ENCODE measurements at regions not wholly inside any gene's neighbourhood (a gene's known extent, or its start where the extent isn't known, plus 50 kb on each side); places are given as distances from the start of the nearest gene placed in this dataset.

DNA sequence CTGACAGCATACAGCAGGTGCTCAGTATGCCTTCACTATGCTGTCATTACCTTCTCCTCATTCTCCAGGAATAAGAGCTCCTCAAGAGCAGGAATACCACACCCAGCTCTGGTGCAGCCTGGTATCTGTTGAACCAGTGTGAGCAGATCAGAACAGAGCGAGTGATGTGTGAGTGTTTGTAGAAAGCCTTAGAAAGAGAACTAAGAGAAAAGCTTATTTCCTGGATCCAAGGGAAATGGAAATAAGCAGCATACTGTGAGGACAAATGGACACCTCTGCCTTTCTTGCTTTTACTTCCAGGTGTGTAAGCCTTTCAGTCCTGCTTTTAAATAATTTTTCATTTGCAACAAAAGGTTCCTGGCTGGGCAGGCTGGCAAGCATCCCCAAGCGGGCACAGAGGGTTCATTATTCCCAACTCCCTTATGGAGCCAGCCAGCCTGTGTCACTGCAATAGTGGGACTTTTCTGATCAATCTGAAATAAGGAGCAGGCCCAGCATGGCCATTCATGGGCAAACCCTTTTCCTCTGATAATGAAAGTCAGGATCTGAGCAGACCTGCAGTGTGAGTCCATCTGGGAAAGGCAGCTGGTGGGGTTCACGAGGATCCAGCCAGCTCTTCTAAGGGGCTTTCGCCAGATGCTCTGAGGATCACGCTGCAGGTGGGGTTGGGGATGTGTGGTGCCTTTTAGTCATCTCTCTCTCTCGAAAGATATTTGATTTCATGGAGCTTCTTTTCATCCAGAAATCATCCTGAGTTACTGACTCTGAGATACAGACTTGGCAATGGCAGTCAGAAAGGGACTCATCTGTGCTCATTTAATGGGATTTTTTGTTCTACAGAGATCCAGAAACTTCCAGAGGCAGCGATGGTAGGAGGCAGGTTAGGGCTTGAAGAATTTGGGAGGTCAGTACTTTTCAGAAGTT, 594.9 kb upstream of the CFAP20DC start:
- H3K27me3 ChIP-seq = no peaks in the 10 kb centered on the region
- H4K20me1 ChIP-seq (ENCODE audit: insufficient read depth, poor library complexity, severe bottlenecking) = no peaks in the 10 kb centered on the region
- DNase-seq (ENCODE audit: low spot score) = no peak
- no peaks in the 10 kb centered on the region for H3K4me1 ChIP-seq (ENCODE audit: insufficient read depth)
- H3K36me3 ChIP-seq (replicated peaks; ENCODE audit: insufficient read depth, low read depth) = no peaks in the 10 kb centered on the region
- H3K9me3 ChIP-seq (ENCODE audit: low read depth) = no peaks in the 10 kb centered on the region
- no peak overlapping the region for H3K27ac ChIP-seq
- no peak overlapping the region for H3K4me2 ChIP-seq
- TF ChIP-seq EZH2phosphoT487 (IDR thresholded peaks at IDR 0.05; ENCODE audit: low read depth, severe bottlenecking, unreplicated experiment) = no peak
- TF ChIP-seq, protein P1, sequence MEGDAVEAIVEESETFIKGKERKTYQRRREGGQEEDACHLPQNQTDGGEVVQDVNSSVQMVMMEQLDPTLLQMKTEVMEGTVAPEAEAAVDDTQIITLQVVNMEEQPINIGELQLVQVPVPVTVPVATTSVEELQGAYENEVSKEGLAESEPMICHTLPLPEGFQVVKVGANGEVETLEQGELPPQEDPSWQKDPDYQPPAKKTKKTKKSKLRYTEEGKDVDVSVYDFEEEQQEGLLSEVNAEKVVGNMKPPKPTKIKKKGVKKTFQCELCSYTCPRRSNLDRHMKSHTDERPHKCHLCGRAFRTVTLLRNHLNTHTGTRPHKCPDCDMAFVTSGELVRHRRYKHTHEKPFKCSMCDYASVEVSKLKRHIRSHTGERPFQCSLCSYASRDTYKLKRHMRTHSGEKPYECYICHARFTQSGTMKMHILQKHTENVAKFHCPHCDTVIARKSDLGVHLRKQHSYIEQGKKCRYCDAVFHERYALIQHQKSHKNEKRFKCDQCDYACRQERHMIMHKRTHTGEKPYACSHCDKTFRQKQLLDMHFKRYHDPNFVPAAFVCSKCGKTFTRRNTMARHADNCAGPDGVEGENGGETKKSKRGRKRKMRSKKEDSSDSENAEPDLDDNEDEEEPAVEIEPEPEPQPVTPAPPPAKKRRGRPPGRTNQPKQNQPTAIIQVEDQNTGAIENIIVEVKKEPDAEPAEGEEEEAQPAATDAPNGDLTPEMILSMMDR (IDR thresholded peaks at IDR 0.05; ENCODE audit: poor library complexity) = no peak
- TF ChIP-seq EZH2 (IDR thresholded peaks at IDR 0.05; ENCODE audit: borderline replicate concordance) = no peak
- WGBS (ENCODE audit: low lambda C conversion rate, missing lambda C conversion rate) = 89% methylated on average over 7 of the region's 7 CpGs
- no peak overlapping the region for H3K4me3 ChIP-seq
- no peaks in the 10 kb centered on the region for H3K9me2 ChIP-seq (replicated peaks; ENCODE audit: insufficient read depth)
- no peak overlapping the region for H2AFZ ChIP-seq
- no peaks in the 10 kb centered on the region for H3K79me2 ChIP-seq

- Histone ChIP-seq H3K9me3 (ENCODE audit: low read depth) (no peaks in the 10 kb centered on the region), H3K4me3 (no peak overlapping the region), H3K36me3 (replicated peaks; ENCODE audit: insufficient read depth, low read depth) (no peaks in the 10 kb centered on the region), H2AFZ (no peak overlapping the region), H3K27ac (no peak overlapping the region), H3K4me1 (ENCODE audit: insufficient read depth) (no peaks in the 10 kb centered on the region), H3K27me3 (no peaks in the 10 kb centered on the region), H3K9me2 (replicated peaks; ENCODE audit: insufficient read depth) (no peaks in the 10 kb centered on the region), H3K4me2 (no peak overlapping the region), H3K79me2 (no peaks in the 10 kb centered on the region), H4K20me1 (ENCODE audit: insufficient read depth, poor library complexity, severe bottlenecking) (no peaks in the 10 kb centered on the region)
- WGBS (ENCODE audit: low lambda C conversion rate, missing lambda C conversion rate) = 75% methylated on average over 7 of the region's 7 CpGs
- TF ChIP-seq EZH2phosphoT487 (IDR thresholded peaks at IDR 0.05; ENCODE audit: low read depth, severe bottlenecking, unreplicated experiment) (no peak), EZH2 (IDR thresholded peaks at IDR 0.05; ENCODE audit: borderline replicate concordance) (no peak)
- TF ChIP-seq, protein P1 (IDR thresholded peaks at IDR 0.05; ENCODE audit: poor library complexity) = no peak
- DNase-seq (ENCODE audit: low spot score) = no peak
Observed at GRCh38 chr3:59641169-59641899, 591.5 kb upstream of the CFAP20DC start.

DNA sequence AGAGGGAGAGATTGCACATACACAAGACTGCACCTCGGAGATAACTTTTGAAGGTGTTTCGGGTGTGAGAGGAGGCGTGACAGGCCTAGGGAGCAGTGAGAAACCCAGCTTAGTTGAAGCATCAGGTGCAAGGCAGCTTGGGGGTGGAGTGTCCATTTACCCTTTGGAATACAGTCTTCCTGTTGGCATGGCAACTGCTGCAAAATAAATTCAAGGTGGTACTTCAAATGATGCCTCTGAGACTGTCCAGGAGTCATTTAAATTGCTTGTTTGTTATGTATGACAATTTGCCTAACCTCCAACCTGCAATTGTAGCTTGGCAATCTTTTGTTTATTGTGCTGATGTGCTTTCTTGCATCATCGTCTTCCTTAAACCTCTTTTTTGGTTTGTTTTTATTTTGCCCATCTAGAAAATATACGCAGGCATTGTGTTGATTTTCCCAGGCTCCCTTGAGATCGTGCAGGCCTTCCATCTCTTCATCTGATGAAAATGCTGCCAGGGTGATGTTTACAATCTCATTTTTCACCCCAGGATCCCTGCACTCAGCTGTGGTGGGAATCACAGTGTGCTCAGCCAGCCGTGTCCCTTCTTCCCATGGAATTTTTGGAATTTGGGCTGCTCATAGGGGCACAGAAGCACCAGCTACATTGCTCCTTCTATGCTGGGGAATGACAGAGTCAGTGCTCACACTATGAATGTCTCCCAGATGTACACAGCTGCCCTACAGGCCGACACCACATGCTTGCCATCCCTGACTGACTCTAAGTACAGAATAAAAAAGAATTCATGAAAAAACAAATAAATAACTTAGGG, 583.1 kb upstream of the CFAP20DC start:
- H3K27me3 ChIP-seq = no peaks in the 10 kb centered on the region
- H3K36me3 ChIP-seq (replicated peaks; ENCODE audit: insufficient read depth, low read depth) = no peaks in the 10 kb centered on the region
- no peaks in the 10 kb centered on the region for H4K20me1 ChIP-seq (ENCODE audit: insufficient read depth, poor library complexity, severe bottlenecking)
- H2AFZ ChIP-seq = no peak overlapping the region
- WGBS (ENCODE audit: low lambda C conversion rate, missing lambda C conversion rate) = 70% methylated on average over 8 of the region's 8 CpGs
- no peak overlapping the region for H3K27ac ChIP-seq
- H3K4me2 ChIP-seq = no peak overlapping the region
- DNase-seq (ENCODE audit: low spot score) = no peak
- H3K9me2 ChIP-seq (replicated peaks; ENCODE audit: insufficient read depth) = no peaks in the 10 kb centered on the region
- TF ChIP-seq EZH2phosphoT487 (IDR thresholded peaks at IDR 0.05; ENCODE audit: low read depth, severe bottlenecking, unreplicated experiment) = no peak
- no peak for TF ChIP-seq EZH2 (IDR thresholded peaks at IDR 0.05; ENCODE audit: borderline replicate concordance)
- TF ChIP-seq, protein P1 (IDR thresholded peaks at IDR 0.05; ENCODE audit: poor library complexity) = no peak
- no peak overlapping the region for H3K4me3 ChIP-seq
- no peaks in the 10 kb centered on the region for H3K9me3 ChIP-seq (ENCODE audit: low read depth)
- peaks cover 12% of the 10 kb centered on the region for H3K4me1 ChIP-seq (ENCODE audit: insufficient read depth)
- H3K79me2 ChIP-seq = no peaks in the 10 kb centered on the region

All from hepatocyte (in vitro differentiated cells).